ENCODE measurements at regions not wholly inside any gene's neighbourhood (a gene's known extent, or its start where the extent isn't known, plus 50 kb on each side); places are given as distances from the start of the nearest gene placed in this dataset.

DNA sequence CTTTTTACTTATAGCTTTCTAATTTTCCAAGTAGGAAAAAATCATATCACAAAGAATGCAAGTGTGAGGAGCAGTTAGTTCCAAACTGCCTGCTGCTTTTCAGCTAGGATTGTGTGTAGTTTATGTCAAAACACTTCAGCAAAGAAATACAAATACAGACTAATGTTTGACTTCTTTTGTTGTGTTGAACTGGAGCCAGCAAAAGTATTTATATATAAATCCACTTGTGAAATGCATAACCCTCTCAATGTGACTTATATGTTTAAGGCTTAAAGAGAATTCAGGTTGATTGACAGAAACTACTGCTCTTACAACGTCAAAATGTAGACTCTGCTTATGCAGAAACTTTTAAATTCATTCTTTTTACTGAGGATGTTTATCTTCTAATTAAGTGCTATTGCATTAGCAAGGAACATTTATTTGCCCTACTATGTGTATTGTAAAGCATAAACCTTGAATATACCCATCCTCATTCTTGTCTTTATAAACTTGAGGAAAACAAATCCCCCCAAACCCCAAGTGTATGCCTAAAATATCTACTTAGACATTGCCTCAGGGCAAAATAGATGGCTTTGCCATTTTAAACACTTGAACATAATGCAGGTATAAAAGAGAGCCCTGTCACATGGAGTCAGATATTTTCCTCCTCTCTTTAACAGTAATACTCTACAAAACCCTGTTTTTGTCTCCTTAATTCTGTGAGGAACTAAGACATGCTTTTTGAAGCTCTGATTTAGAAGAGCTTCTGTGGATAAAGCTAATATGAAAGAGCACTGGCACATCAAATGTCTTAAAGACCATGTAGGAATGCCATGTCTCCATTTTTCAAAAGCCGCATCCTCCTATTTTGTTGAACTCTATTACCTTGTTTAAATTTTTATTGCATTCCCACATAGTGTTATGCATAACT is 302.8 kb upstream of the TBC1D5 start:
- DNase-seq (ENCODE audit: low spot score), result no peak

DNA sequence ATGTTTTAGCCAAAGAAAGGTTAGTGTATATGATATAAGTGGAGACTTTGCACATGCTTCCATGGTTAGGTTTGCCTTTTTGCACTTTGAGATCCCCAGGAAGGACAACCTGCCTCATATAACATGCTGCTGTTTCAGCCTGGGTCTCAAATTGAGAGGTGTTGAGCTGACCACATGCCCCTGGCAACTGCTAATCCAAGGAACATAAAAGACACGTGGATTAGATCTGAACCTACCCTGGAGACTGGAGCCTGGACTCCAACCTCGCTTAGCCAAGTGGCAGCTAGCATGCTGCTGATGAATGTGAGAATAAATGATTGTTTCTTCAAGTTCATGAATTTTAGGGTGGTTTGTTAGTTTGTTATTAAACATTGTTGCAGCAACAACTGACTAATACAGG is 301.8 kb upstream of the TBC1D5 start:
- no peak for DNase-seq (ENCODE audit: low spot score)

DNA sequence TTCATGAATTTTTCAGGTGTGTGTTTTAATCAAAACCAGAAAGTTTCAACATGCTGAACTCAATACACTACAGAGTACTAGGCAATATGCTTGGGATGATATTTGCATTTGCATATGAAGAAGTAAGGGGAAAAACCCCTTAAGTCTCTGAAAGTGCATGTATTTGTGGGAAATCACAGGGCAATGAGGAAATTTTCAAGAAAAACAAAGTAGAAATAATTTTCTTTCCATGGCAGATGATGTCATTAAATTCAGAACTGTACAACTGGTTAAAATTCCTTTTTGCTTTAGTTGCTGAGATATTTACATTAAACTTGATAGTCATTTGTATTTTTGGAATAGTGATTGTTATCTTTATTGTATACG is 294.0 kb upstream of the TBC1D5 start:
- DNase-seq (ENCODE audit: low spot score), result no peak

DNA sequence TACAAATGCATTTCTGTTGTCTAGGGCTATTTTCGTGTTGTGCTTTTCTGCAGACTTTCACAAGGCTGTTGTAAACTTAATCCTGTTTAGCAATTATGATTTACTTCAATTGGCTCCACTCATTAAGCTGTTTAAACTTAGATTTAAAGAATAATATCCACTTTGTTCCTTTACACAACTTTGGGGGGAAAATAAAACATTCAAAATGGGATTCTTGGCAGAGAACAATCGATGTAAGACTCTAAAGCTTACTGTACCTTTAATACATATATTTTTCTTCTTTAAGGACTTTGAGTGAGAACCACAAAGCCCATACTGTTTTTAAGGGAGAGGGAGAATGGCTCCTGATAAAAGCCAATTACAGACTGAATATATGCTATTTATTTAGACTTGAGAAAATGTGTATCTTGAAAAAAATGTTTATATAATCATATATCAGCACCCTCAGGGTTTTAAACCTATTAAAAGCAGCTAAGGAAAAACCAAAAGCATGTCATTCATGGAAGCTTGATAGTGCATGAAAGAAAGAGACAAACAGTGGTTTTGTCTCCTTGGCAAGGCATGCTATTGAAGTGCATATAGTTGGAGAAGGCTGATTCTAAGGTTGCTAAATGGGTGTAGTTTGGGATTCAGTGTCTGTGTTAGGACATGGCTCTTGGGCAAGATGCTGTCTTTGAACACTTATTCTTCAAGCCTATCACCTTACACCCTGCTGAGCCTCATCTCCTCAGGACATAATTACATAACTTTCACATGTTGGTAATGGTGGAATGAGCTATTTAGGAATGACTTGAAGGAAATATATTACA is 293.4 kb upstream of the TBC1D5 start:
- DNase-seq (ENCODE audit: low spot score), result no peak

DNA sequence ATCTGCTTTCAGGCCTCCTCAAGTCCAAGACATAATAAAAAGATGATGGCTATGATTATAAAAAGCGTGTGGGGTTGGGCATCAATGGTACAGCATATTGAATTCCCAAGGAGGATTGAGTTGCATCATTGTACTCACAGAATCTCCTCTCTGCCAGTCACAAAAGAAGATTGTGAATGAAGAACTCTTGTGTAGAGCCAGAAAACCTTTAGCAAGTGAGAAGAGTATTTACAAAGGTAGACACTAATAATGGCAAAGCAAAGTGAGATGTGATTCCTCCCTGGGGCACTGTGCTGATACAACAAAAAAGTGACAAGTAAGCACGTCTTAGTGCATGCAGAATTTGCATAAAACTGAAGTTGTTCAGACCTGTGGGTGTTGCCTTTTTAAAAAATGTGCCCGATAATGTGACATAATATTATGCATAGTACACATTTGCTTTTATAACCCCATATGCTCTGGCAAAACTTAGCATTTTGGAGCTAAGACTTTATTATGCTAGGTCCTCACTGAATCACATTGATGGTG is 291.2 kb upstream of the TBC1D5 start:
- DNase-seq (ENCODE audit: low spot score), result no peak

DNA sequence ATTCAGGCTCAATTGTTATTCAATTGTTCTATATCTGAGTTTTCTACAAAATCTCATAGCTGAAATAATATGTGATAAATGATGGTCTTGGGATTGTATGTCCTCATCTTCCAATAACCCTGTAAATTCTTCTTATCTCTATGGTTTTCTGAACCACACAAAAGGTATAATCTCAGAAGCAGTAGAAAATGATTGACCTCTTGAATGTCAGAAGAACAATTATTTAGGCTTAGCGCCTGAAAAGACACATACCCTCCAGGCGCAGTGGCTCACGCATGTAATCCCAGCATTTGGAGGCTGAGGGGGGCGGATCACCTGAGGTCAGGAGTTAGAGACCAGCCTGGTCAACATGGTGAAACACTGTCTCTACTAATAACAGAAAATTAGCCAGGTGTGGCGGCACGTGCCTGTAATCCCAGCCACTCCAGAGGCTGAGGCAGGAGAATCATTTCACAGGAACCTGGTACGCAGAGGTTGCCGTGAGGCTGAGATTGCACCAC is 288.0 kb upstream of the TBC1D5 start:
- no peak for DNase-seq (ENCODE audit: low spot score)

DNA sequence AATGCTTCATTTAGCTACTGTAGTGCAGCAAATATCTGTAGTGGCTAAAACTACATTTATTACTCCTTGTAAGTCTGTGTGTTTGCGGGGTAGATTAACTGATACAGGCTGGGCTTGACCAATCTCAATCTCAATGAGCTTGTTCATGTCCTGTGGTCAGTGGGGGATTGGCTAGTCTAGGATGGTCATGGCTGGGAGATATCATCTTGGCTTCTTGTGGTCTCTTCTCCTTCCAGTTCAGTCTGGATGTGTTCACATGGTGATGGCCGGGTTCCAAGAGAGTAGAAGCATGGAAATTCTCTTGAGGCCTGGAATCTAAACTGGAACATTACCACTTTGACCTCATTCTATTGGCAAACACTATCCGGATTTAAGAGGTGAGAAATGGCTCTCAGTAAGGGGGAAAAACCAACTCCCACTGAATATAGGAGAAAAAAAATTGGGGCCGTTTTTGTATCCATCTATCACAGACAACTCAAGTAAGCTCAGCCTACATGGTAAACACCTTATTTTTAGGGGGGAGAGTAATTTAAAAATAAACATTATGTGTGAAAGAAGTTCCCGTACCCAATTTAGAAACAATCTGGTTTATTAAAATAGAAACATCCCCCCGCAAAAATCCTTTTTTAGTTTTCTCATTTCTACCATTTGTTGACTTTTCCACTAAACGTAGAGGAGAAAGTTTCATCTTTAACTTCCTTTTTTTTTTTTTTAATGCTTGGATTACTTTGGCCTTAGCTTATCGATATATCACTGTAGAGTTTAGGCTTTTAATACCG is 284.9 kb upstream of the TBC1D5 start:
- DNase-seq (ENCODE audit: low spot score), result peak; percentile 1

DNA sequence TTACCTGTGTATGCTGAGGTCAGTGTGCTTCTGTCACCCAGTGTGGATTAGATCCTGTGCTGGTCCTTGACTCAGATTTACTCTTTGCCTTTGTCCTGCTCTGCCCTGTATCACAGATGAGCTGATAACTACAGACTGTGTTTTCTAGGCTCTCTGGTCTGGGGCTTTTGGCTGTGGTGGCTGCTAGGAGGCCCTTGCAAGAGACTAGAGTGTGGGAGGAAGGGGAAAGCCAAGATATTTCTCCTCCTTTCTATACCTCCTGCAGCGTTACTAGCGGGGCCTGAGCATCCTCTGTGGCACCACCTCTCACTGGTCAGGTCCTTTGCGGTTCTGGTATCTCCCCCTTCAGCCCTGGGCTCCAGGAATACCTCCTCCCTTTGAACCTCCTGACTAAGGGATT is 282.3 kb upstream of the TBC1D5 start:
- no peak for DNase-seq (ENCODE audit: low spot score)

DNA sequence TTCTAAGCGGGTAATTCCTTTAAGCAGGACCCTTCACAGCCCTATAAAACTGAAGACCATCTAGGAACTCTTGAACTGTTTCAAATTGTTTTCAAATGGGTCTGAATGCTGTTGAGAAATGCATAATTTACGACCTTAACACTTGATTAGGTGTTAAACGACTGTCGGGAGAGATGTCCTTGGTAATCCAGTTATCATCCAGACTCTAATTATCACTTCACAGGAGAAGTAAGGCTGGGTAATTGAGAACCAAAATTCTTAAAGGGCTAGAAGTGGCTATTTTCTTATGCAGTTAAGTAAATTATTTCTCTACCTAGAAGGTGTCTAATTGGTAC is 276.7 kb upstream of the TBC1D5 start:
- no peak for DNase-seq (ENCODE audit: low spot score)

DNA sequence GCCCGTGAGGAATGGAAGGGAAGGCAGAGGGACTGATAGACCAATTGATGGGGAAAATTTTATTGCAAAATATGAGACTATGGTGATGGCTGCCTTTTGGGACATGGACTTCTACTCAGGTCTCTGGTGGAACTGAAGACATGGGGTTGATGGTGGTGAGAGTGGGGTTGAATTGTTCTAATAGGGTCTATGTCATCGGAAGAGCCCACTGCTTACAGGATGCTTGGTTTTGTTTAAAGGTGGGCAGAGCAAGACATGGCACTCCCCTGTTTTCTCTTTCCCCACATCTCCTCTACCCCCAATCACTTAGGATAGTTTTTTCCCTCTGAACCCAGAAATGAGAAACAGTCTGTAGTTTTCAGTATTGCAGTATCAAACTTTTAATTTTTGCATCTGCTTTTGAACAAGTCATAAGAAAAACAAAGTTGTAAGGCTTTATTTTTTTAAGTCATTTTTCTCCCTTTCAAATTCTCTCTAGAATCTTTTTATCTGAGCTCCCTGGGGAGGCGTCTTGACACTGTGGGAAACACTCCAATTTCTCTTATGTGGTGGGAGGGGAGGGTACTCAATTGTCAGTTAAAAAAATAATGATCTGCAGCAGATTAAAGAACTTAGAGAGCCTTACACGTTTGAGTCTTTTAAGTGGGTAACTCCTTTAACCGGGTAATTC is 276.2 kb upstream of the TBC1D5 start:
- DNase-seq (ENCODE audit: low spot score), result no peak

DNA sequence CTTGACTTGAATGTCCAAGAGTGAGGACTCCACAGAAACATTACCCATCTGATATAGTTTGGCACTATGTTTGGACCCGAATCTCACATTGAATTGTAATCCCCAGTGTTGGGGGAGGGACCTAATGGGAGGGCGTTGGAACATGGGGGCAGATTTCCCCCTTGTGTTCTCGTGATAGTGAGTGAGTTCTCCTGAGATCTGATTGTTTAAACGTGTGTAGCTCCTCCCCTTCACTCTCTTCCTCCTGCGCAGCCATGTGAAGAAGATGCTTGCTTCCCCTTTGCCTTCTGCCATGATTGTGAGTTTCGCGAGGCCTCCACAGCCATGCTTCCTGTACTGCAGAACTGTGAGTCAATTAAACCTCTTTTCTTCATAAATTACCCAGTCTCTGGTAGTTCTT is 273.9 kb upstream of the TBC1D5 start:
- DNase-seq (ENCODE audit: low spot score), result no peak

DNA sequence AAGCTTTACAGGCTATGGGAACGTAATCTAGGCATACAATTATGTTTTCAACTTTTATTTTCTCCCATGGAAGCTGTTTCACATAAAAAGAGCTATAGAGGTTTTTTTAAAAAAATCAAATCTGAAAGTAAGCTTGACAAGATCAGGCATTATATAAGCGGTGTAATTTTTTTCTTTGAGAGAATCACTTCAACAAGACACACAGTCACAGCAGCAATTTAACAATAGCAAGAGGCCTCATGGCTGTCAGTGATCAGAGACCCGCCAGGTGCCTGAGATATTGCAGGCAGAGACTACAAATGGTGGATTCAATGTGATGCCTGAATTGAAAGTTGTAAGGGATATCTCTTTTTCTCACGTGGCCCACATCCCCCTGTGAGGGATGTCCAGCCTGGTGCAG is 270.5 kb upstream of the TBC1D5 start:
- DNase-seq (ENCODE audit: low spot score), result no peak

DNA sequence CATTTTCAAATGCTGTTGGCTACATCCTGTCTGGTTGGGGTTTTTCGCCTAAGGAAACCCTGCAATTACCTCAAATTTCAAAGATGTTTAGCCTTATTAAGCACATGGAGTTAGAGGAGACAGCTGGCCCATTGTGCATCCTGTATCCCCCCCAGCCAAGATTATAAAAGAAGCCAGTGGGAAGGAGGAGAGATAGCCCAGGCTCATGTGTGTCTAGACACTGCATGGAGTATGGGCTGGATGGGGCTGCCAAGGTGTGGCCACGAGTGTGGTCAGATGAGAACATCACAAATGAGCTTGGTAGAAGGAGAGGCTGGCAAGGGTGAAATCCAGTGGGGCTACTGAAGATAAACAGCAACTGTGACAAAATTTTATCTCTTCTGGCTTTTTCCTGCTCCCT is 270.0 kb upstream of the TBC1D5 start:
- DNase-seq (ENCODE audit: low spot score), result no peak

DNA sequence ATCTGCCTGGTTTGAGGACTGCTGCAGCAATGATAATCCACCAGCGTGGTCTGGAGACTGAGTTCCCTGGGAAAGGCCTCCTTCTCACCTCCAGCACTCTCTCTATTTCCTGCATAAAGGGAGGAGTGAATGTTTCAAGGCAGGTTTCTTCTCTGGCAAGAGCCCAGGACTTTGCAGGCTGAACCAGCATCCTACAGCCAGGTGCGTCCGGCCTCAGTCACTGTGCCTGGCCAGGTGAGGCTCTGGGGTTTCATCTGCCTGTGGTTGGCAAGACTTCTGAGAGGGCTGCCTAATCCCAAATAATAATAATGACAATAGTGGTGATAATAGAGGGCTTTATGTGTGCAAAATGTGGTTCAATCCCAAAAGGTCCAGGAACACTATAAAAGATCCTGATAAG is 269.0 kb upstream of the TBC1D5 start:
- DNase-seq (ENCODE audit: low spot score), result no peak

DNA sequence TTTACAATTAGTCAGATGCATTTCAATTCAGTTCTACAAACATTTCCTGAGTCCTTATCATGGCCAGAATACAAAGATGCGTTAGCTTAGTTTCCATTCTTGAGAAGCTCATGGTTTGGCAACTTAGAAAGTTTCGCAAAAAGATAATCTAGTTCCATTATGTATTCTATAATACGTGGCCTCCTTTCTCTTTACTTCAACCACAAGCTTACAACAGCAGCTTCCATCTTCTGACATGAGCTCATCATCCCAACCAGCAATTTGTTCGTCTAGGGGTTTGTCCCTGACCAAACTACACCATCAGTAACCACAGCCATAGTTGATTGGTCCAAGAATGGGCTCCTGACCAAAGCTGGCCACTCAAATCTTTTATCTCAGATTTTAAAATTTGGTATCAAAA is 267.6 kb upstream of the TBC1D5 start:
- DNase-seq (ENCODE audit: low spot score), result no peak

DNA sequence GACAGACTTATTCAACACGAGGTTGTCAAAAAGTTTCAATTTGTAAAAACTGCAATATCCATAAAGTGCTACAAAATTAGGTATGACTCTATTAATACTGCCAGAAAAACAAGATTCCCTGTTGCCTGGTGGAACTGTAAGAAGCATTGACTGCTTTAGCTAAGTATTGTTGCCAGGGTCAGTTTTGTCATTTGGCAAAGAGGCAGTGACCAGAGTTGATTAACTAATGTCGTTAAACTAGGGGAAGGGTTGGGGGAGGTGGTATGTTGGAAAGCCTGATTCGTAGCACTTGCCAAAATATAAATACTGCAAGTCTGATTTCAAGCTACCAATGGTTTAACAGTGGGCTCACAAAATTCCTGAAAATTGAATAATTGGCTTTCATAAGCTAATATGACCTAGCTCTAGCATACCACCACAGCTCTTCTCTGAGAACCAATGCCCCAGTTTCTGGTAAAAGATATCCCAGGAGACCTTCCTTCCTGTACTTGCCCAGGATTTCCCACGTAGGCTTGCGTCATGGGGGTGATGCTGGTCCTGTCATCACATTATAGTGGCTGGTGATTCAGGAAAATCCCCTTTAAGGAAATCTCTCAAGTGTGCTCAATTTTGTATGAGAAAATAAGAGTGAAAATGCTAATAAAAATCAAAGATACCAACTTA is 266.4 kb upstream of the TBC1D5 start:
- no peak for DNase-seq (ENCODE audit: low spot score)

DNA sequence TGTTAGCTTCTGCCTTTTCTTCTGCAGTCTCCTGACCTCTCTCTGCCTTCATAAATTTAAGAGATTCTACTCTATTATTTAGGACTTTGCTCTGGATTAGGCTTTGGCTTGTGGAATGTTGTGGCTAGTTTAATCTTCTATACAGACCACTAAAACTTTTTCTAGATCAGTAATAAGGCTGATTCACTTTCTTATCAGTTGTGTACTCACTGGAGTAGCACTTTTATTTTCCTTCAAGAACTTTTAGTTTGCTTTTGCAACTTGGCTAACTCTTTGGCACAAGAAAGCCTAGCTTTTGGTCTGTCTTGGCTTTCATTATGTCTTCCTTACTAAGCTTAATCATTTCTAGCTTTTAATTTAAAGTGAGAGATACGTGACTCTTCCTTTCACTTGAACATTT is 265.5 kb upstream of the TBC1D5 start:
- no peak for DNase-seq (ENCODE audit: low spot score)

DNA sequence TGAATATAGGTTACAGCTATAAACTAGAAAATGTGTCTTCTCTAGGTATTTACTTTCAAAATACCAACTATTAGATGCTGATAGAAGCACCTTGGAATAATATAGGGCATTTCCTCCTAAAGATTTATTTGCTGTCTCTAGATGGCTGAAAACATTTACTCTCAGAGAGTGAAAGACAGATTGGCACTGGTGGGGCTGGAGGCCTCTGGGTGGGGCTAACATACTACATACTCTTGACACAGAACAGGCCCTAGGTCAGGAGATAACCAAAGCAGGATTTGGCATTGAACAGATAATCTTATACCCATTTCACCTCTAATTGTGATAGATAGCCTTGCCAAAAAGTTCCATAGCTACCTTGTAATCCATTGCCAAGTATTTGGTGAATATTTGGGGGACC is 253.3 kb upstream of the TBC1D5 start:
- DNase-seq (ENCODE audit: low spot score), result no peak

DNA sequence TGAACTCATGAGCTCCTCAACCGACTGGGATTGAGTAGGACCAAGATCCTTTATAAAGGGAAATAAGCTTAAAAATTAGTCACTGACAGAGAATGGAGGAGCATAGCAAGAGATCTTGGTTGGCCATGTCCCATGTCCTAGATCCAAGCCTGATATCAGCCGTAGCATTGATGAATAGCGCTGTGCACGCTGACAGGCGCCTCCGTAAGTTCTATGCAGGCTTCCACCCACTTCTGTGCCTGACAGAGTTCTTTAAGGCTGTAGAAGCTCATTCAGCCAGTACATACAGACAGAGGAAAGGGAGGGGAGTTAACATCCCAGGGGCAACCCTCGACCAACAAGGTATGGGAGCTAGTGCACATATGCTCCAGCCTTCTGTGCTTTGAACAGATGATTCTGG is 251.7 kb upstream of the TBC1D5 start:
- no peak for DNase-seq (ENCODE audit: low spot score)

DNA sequence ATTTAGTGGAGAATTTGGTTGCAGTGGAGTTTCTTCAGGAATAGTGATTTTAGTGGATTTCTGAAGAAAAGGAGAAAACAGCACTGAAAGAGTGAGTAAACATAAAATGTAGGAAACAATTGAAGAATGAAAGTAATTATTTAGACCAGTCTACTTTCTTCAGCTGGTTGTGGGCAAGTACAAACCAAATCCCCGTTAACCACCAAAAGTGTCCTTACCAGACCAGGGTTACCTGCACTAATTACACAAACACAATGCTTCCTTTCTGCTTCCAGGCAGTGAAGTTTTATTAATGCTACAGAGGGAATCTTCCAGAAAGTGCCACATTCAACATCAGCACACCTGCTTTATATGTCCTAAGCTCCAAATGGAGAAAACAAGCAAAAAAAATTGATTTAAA is 248.0 kb upstream of the TBC1D5 start:
- DNase-seq (ENCODE audit: low spot score), result no peak

DNA sequence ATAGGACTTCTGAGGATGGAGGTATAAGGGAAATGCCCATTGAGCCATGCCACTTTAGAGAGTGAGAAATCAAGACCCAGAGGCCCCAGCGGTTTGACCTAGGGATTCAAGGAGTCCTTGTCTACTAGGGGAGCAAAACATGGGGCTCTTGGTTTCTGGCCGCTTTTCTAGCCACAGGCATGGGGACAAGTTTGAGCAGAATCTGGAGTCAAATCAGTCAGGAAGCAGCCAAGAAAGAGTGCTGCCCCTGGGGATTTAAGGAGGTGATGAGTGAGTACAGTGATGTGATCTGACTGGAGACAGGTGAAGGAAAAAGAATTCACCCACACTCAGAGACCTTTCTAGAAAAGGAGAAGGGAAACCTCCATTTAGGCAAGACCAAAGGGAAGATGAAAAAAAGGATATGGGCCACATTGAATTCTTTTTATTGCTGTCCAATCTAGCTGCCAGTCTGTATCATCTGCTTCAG is 244.0 kb upstream of the TBC1D5 start:
- no peak for DNase-seq (ENCODE audit: low spot score)

All from H4 (cell line).